Activated naive CD4-positive, alpha-beta T cell treated with anti-CD3 and anti-CD28 coated beads, Interleukin-2, amount 50 U/mL, for 72 hours (primary cell): ENCODE measurements at regions not wholly inside any gene's neighbourhood (a gene's known extent, or its start where the extent isn't known, plus 50 kb on each side); places are given as distances from the start of the nearest gene placed in this dataset.

Source experiments
- ATAC-seq, 2 donors: fragments of 150-1000 bp; cut with Tn5 transposase; 2 replicates each; pipeline ENCODE4 v1.10.0; 2021; ENCODE audit warnings: mild to moderate bottlenecking in 2 of 2, moderate library complexity in 2 of 2
- DNase-seq, 2 donors: peaks; one replicate each; pipeline ENCODE4 v3.0.0; 2021 to 2022; ENCODE audit warnings: low spot score in 2 of 2
- H3K27ac Mint-ChIP-seq, 2 donors: one replicate each; pipeline ENCODE4 v1.8.0; 2022; ENCODE audit warnings: mild to moderate bottlenecking in 2 of 2, mixed read lengths in 2 of 2
- H3K36me3 Mint-ChIP-seq, 2 donors: one replicate each; pipeline ENCODE4 v1.8.0; 2022; ENCODE audit warnings: mixed read lengths in 2 of 2
- H3K9me3 Mint-ChIP-seq, 2 donors: one replicate each; pipeline ENCODE4 v1.8.0; 2022; ENCODE audit warnings: mixed read lengths in 2 of 2

DNA sequence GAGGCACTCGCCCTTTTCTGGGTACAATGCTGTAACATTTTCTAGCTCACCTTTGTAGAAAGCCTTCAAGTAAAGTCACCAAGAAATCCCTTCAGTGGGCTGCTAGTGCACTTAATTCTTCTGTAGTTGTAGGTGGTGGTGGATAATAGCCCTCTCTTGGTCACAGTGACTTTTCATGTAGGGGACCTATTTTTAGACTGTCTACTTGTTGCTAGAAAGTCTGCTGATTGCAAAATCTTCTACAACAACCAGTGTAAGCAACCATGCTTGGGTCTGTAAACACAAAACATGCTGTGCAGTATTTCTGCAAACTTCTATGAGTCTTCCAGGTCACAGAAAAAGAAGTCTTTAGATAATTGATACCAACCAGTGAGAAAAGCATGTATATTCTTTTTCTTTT is 55.6 kb downstream of the PBDC1 start:
- Mint-ChIP-seq H3K36me3 (no peaks in the 10 kb centered on the region), H3K27ac (no peak overlapping the region), H3K9me3 (peaks cover 4% of the 10 kb centered on the region in 2 donors)
- DNase-seq: no peak
- no peak for ATAC-seq

DNA sequence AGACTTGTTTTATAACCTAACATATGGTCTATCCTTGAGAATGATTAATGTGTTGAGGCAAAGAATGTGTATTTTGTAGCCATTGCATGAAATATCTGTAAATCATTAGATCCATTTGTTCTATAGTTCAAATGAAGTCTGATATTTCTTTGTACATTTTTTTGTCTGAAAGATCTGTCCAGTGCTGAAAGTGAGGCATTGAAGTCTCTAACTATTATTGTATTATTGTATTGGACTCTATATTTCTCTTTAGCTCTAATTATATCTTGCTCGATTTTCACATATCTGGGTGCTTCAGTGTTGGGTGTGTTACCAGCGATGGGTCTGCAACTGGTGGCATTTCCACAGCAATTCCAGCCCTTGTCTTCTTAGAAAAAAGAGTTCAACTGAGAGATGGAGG is 76.0 kb downstream of the PBDC1 start:
- no peak for DNase-seq
- Mint-ChIP-seq H3K27ac (no peak overlapping the region), H3K9me3 (no peaks in the 10 kb centered on the region), H3K36me3 (no peaks in the 10 kb centered on the region)
- ATAC-seq: no peak

DNA sequence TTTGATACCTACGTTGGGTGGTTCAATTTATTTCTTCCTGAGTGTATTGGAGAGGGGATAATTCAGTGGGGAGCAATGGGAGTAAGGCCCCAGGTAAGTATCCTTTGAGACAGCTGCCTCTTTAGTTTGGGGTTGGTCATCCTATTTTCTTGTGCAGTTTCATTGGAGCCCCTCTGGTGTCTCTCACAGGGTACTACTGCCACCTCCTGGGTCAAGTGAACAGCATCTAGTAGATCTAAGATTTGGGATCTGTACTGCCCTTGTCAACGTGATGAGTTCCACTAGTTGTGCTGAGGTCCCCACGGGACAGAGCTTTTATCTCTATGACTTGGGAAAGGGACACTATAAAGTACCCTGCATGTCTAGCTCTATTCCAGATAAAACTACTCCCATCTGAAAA is 80.6 kb downstream of the PBDC1 start:
- Mint-ChIP-seq H3K9me3 (no peaks in the 10 kb centered on the region), H3K27ac (no peak overlapping the region), H3K36me3 (no peaks in the 10 kb centered on the region)
- ATAC-seq (peak; percentile 71 to 88), DNase-seq (peak in 1 of 2 donors; percentile 14)

DNA sequence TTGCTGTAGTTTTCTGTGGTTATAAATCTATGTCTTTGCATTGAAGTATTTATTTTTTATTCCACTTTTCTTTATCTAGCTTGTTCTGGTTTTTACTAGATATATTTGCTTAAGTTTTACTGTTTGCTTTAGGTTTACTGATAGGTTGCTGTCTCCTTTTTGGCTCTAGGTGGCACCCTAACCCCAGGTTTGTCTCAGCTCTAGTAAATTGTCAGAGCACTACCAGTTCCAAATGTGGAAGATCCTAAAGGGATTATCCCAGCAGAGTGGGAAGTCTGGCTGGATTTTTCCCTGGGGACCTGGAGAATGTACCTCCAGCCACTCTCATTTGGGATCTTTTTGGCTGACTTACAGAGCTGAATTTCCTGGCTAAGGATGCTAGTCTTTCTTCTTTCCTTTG is 106.1 kb downstream of the PBDC1 start:
- H3K27ac Mint-ChIP-seq: no peak overlapping the region
- no peaks in the 10 kb centered on the region for H3K36me3 Mint-ChIP-seq
- ATAC-seq: no peak
- peak in 1 of 2 donors; percentile 20 for DNase-seq
- no peaks in the 10 kb centered on the region for H3K9me3 Mint-ChIP-seq
